ENCODE measurements at regions not wholly inside any gene's neighbourhood (a gene's known extent, or its start where the extent isn't known, plus 50 kb on each side); places are given as distances from the start of the nearest gene placed in this dataset.

GRCh38 chr7:35550831-35551230 lies 144.1 kb downstream of the HERPUD2 start:
- H3K4me3 ChIP-seq (ENCODE audit: low read depth, low read length): no peak overlapping the region
- no peak for DNase-seq (ENCODE audit: low read depth)
- no peak for TF ChIP-seq CTCF (conservative IDR thresholded peaks at IDR 0.05; ENCODE audit: low read depth, low read length)

- DNase-seq (ENCODE audit: low read depth): no peak
- H3K4me3 ChIP-seq (ENCODE audit: low read depth, low read length): no peak overlapping the region
- TF ChIP-seq CTCF (conservative IDR thresholded peaks at IDR 0.05; ENCODE audit: low read depth, low read length): no peak
Observed at GRCh38 chr7:35549781-35550180, 145.2 kb downstream of the HERPUD2 start.

- DNase-seq (ENCODE audit: low read depth): no peak
- no peak for TF ChIP-seq CTCF (conservative IDR thresholded peaks at IDR 0.05; ENCODE audit: low read depth, low read length)
- no peak overlapping the region for H3K4me3 ChIP-seq (ENCODE audit: low read depth, low read length)
Observed at GRCh38 chr7:35548291-35548690, 146.6 kb downstream of the HERPUD2 start.

- no peak for TF ChIP-seq CTCF (conservative IDR thresholded peaks at IDR 0.05; ENCODE audit: low read depth, low read length)
- DNase-seq (ENCODE audit: low read depth): no peak
- no peak overlapping the region for H3K4me3 ChIP-seq (ENCODE audit: low read depth, low read length)
Observed at GRCh38 chr7:35546691-35547429, 148.1 kb downstream of the HERPUD2 start.

GRCh38 chr7:35545831-35546230 lies 149.1 kb downstream of the HERPUD2 start:
- no peak overlapping the region for H3K4me3 ChIP-seq (ENCODE audit: low read depth, low read length)
- TF ChIP-seq CTCF (conservative IDR thresholded peaks at IDR 0.05; ENCODE audit: low read depth, low read length): no peak
- no peak for DNase-seq (ENCODE audit: low read depth)

GRCh38 chr7:35544028-35544742 lies 150.8 kb downstream of the HERPUD2 start:
- H3K4me3 ChIP-seq (ENCODE audit: low read depth, low read length): no peak overlapping the region
- DNase-seq (ENCODE audit: low read depth): no peak
- no peak for TF ChIP-seq CTCF (conservative IDR thresholded peaks at IDR 0.05; ENCODE audit: low read depth, low read length)
